LNCaP clone FGC (cell line): ENCODE measurements at regions not wholly inside any gene's neighbourhood (a gene's known extent, or its start where the extent isn't known, plus 50 kb on each side); places are given as distances from the start of the nearest gene placed in this dataset.
A peak's percentile ranks its signal among the peaks of the same experiment; 100 is the strongest.

ENCODE experiments used
- DNase-seq: peaks from one replicate; pipeline ENCODE4 v3.0.0-alpha.2; 2011; ENCODE audit warnings: low read depth
- H3K4me3 ChIP-seq: 2 replicates; pipeline ENCODE4 v1.5.1; 2011; ENCODE audit warnings: mild to moderate bottlenecking, low read depth, low read length, control low read depth
- TF ChIP-seq, protein P1 (sequence below): IDR thresholded peaks from 2 replicates; pipeline ENCODE4 v1.5.1; 2012; ENCODE audit warnings: mild to moderate bottlenecking; ENCODE audit not compliant: control insufficient read depth, insufficient read depth; ENCODE audit errors: extremely low read depth

DNA sequence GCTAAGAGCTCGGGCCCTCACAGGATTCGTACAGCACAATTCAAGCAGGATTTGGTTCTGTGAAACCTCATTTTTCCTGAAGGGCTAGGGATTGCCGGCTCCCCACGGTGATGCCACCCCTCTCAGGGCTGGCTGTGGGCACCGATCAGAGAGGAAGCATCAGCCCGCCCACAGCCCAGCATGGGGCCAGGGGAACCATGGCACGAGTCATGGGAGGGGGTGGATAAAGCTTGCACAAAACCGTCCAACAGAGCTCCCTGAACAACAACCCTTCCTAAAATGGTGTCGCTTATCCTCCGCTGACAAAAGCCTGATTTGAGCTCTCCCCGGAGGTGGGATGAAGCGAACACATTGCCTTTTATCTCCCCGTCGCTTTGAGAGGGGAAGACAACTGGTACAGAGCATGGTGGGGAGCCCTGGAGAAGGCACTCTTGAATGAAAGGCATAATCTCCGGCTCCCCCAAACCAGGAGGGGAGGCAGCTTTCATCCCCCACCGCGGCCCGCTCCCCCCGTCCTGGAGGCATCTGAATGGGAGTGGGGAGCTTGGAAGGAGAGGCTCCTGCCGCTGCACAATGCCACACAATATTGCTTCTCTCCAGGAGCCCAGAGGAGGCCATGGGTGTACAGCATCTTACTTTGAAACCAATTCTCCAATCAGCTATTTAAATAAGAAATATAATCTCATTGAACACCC, 144.0 kb downstream of the RPS24 start:
- TF ChIP-seq, protein P1, sequence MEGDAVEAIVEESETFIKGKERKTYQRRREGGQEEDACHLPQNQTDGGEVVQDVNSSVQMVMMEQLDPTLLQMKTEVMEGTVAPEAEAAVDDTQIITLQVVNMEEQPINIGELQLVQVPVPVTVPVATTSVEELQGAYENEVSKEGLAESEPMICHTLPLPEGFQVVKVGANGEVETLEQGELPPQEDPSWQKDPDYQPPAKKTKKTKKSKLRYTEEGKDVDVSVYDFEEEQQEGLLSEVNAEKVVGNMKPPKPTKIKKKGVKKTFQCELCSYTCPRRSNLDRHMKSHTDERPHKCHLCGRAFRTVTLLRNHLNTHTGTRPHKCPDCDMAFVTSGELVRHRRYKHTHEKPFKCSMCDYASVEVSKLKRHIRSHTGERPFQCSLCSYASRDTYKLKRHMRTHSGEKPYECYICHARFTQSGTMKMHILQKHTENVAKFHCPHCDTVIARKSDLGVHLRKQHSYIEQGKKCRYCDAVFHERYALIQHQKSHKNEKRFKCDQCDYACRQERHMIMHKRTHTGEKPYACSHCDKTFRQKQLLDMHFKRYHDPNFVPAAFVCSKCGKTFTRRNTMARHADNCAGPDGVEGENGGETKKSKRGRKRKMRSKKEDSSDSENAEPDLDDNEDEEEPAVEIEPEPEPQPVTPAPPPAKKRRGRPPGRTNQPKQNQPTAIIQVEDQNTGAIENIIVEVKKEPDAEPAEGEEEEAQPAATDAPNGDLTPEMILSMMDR: no peak
- DNase-seq: no peak
- H3K4me3 ChIP-seq: no peak overlapping the region

DNA sequence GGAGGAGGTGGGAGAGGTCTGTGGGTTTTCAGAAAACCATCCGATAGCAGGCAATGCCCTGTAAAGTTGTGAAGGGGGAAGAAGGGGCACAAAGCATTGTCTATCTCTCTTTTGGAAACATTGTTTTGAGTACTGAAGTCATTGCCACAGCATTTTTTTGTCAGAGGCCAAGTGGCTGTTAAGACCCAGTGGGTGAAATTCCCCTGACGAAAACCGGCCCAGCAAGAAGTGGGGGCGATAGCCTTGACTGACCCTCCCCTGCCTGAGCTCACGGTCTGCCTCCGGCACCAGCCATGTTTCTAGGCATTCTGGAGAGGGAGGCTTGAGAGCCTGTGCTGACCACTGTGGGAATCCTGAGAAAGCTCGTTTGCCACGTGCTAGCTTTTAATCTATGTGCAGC, 144.7 kb downstream of the RPS24 start:
- TF ChIP-seq, protein P1: no peak
- no peak overlapping the region for H3K4me3 ChIP-seq
- DNase-seq: no peak

DNA sequence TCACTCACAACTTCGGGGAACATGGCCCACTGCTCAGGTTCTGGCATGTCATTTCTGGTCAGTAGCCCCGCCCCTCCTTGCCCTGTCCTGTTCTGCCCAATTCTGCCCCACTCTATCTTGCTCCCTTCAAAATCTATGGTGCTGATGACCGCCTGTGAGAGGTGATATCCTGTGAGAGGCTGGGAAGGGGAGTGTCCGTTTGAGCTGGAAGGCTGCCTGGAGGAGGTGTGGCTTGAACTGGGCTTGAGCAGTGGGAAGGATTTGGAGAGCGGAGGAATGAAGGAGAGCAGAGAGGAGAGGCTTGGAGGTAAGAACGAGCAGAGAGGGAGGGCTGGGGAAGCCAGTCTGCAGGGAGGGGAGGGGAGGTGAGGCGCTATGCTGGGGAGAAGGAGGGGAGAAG, 145.3 kb downstream of the RPS24 start:
- DNase-seq: peak; percentile 47
- TF ChIP-seq, protein P1: no peak
- no peak overlapping the region for H3K4me3 ChIP-seq

DNA sequence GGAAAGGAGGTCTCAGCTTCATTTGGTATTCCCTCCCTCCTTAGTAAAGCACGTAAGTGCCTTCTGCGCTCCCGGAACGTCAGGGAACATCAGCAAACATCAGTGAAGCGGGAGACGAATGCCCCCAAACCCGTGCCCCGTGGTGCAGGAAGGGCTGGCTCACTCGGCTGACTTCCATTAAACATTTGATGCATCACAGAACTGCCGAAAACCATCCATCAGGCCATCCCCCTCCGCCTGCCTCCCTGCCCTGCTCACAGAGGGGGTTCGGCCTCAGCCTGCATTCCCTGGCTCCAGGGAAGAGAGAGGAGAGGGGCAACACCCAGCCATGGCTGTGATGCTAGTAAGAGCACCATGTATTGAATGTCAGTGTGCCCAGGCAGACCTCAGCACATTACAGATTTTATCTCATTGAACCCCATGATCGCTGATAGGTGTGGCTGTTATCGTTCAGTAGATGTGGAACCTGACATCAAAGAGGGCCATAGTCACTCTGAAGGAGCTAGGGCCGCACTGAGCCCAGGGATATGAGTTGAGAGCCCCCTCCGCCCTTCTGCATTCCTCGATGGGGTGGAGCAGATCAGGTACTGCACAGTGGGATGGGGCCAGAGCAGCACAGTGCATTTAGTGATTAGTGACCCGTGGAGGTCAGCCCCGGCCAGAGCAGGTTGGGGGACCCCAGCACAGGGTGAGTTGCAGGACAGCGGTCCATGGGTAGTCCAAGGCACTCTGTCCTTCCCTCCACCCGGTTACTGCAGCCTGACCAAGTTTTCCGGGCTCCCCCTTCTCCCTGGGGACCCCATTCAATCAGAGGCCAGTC, 146.4 kb downstream of the RPS24 start:
- H3K4me3 ChIP-seq: no peak overlapping the region
- TF ChIP-seq, protein P1: no peak

DNA sequence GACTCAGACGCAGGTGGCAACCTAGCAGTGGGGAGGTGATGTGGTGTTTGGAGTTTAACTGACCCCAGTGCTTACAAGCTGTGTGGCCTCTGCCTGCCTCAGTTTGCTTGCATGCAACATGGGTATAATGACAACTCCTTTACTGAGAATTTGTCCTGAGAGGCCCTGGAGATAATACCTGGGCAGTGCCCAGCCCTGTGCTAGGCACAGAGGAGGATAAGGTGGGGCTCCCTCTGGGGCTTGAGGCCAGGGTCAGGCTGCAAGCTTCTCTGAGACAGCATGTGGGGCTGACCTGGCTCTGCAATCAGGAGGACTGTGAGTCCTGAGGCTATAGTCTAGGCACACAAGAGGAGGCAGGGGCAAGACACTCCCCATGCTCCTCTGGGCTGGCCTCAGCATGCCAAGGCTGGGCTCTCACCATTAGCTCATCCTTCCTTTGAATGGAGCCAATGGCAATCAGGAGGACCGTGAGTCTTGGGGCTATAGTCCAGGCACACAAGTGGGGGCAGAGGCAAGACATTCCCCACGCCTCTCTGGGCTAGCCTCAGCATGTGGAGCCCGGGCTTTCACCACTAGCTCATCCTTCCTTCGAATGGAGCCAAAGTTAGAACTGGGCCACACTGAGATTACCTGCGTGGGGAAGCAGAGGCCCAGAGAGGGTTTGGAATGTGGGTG, 147.9 kb downstream of the RPS24 start:
- no peak for DNase-seq
- TF ChIP-seq, protein P1: no peak
- no peak overlapping the region for H3K4me3 ChIP-seq

More for the DNA sequence above, 146.4 kb downstream of the RPS24 start:
- DNase-seq: no peak

DNA sequence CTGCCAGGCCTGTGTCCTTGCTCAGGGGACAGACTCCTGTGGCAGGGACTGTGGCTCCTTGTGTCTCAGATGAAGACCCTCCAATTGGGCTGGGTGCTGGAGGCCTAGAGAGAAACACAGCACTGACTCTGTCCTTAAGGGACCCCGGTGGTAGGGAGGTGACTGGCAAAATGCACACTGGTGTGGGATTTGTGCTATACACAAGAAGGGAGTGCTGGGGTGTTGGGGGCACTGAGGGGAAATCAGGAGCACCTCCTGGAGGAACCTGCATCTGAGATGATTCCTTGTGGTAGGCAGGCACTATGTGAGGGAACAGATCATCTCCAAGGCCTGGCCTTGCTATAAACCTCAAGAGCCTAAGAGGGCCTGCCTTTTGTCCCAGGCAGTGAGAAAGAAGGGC, 149.2 kb downstream of the RPS24 start:
- TF ChIP-seq, protein P1: no peak
- H3K4me3 ChIP-seq: no peak overlapping the region
- DNase-seq: no peak
